ENCODE measurements at regions not wholly inside any gene's neighbourhood (a gene's known extent, or its start where the extent isn't known, plus 50 kb on each side); places are given as distances from the start of the nearest gene placed in this dataset.

DNA sequence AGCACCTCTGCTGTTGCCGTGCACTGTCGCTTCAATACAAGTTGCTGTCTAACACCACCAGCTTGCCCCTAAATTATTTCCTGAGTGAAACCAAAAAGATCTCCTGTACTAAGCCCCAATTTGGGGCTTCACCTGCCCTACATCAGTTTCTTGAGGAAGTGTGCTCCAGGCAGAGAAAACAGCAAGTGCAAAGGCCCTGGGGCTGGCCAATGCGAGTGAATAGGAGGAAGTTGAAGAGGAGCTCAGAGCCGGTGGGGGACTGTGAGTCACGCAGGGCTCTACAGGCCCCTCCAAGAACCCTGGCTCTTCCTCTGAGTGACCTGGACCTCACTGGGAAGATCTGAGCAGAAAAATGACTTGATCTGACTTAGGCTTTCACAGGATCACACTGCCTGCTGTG is 117.2 kb downstream of the IPO8 start:
- in situ Hi-C loops (cut with MboI; ENCODE audit: low pct_unique_long_range_greater_than_20kb, low sequenced_read_pairs, unreplicated experiment): no loop called here
- TF ChIP-seq CTCF (IDR thresholded peaks at IDR 0.05; ENCODE audit: extremely low read depth, insufficient read depth, missing control alignments): no peak
- no peak for DNase-seq (ENCODE audit: low spot score)

DNA sequence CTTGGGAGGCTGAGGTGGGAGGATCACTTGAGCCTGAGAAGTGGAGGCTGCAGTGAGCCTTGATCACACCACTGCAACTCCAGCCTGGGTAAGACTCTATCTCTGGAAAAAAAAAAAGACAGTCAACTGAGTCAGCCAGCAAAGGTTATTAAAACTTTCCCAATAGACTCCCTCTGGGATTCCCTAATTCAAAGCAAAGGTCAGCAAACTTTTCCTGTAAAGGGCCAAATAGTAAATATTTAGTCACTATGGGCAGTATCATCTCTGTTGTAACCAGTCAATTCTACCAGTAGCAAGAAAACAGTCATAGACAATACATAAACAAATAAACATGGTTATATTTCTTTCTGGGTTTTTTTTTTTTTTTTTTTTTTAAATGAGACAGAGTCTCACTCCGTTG is 122.5 kb downstream of the IPO8 start:
- no peak for DNase-seq (ENCODE audit: low spot score)
- in situ Hi-C loops (cut with MboI; ENCODE audit: low pct_unique_long_range_greater_than_20kb, low sequenced_read_pairs, unreplicated experiment): no loop called here
- TF ChIP-seq CTCF (IDR thresholded peaks at IDR 0.05; ENCODE audit: extremely low read depth, insufficient read depth, missing control alignments): no peak

- in situ Hi-C loops (cut with MboI; ENCODE audit: low pct_unique_long_range_greater_than_20kb, low sequenced_read_pairs, unreplicated experiment): no loop called here
- no peak for DNase-seq (ENCODE audit: low spot score)
- TF ChIP-seq CTCF (IDR thresholded peaks at IDR 0.05; ENCODE audit: extremely low read depth, insufficient read depth, missing control alignments): no peak
Observed at GRCh38 chr12:30570211-30570890, 125.3 kb downstream of the IPO8 start.

DNA sequence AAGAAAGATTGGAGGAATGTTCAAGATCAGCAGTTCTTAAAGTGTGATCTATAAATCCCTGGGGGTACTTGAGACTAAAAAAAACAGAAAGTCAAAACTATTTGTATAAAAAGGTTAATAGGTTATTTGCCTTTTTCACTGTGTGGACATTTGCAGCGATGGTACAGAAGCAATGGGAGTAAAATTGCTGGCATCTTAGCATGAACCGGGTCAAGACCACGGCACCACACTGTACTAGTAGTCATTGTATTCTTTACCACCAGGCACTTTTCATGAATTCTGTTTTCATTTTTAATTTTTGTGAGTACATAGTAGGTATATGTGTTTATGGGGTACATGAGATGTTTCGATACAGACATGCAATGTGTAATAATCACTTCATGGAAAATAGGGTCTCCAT is 126.2 kb downstream of the IPO8 start:
- in situ Hi-C loops (cut with MboI; ENCODE audit: low pct_unique_long_range_greater_than_20kb, low sequenced_read_pairs, unreplicated experiment): no loop called here
- no peak for TF ChIP-seq CTCF (IDR thresholded peaks at IDR 0.05; ENCODE audit: extremely low read depth, insufficient read depth, missing control alignments)
- no peak for DNase-seq (ENCODE audit: low spot score)

DNA sequence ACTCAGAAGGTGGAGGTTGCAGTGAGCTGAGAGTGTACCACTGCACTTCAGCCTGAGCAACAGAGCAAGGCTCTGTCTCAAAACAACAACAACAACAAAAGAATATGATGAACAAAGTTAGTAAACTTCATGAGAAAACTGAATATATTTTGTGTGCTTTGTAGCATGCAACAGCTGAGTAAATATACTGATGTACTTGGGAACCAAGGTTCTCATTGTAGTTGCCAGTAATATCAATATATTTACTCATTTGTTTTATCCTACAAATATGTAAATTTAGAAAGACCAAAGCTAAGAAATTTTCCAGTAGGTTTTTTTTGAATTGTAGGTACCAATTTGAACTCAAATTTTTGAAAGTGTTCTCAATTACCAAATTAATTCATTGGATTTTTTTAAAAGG is 127.2 kb downstream of the IPO8 start:
- DNase-seq (ENCODE audit: low spot score): no peak
- in situ Hi-C loops (cut with MboI; ENCODE audit: low pct_unique_long_range_greater_than_20kb, low sequenced_read_pairs, unreplicated experiment): no loop called here
- no peak for TF ChIP-seq CTCF (IDR thresholded peaks at IDR 0.05; ENCODE audit: extremely low read depth, insufficient read depth, missing control alignments)

- DNase-seq (ENCODE audit: low spot score): no peak
- in situ Hi-C loops (cut with MboI; ENCODE audit: low pct_unique_long_range_greater_than_20kb, low sequenced_read_pairs, unreplicated experiment): no loop called here
- TF ChIP-seq CTCF (IDR thresholded peaks at IDR 0.05; ENCODE audit: extremely low read depth, insufficient read depth, missing control alignments): no peak
Observed at GRCh38 chr12:30567082-30567481, 128.6 kb downstream of the IPO8 start.

Measured in GM13977 (cell line).